NCI-H1436 (cell line): ENCODE measurements at regions not wholly inside any gene's neighbourhood (a gene's known extent, or its start where the extent isn't known, plus 50 kb on each side); places are given as distances from the start of the nearest gene placed in this dataset.

Experiments
- DNase-seq: peaks from one replicate; lab custom pipeline; 2025; lab: John Stamatoyannopoulos, UW

DNA sequence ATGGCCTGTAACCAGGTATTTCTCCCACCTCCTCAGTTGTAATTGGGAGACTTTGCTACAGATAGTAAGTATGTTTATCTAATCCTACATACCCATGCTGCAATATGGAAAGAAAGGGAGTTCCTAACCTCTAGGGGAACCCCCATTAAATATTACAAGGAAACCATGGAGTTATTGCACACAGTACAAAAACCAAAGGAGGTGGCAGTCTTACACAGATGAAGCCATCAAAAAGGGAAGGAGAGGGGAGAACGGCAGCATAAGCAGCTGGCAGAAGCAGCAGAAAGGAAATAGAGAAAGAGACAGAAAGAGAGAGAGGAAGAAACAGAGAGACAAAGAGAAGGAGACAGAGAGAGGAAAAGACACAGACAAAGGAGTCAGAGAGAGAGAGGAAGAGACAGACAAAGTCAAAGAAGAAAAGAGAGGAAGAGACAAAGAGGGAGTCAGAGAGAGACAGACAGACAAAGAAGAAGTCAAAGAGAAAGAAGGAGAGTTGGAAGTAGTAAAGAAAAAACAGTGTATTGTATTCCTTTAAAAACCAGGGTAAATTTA is 142.9 kb downstream of the FASLG start:
- no peak for DNase-seq

DNA sequence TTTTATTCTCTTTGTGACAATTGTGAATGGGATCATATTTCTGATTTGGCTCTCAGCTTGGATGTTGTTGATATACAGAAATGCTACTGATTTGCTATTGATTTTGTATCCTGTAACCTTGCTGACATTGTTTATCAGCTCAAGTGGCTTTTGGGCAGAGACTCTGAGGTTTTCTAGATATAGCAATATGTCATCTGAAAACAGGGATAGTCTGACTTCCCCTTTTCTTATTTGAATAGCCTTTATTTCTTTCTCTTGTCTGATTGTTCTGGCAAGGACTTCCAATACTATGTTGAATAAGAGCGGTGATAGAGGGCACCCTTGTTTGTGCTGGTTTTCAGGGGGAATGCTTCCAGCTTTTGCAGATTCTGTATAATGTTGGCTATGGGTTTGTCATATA is 150.8 kb downstream of the FASLG start:
- no peak for DNase-seq

DNA sequence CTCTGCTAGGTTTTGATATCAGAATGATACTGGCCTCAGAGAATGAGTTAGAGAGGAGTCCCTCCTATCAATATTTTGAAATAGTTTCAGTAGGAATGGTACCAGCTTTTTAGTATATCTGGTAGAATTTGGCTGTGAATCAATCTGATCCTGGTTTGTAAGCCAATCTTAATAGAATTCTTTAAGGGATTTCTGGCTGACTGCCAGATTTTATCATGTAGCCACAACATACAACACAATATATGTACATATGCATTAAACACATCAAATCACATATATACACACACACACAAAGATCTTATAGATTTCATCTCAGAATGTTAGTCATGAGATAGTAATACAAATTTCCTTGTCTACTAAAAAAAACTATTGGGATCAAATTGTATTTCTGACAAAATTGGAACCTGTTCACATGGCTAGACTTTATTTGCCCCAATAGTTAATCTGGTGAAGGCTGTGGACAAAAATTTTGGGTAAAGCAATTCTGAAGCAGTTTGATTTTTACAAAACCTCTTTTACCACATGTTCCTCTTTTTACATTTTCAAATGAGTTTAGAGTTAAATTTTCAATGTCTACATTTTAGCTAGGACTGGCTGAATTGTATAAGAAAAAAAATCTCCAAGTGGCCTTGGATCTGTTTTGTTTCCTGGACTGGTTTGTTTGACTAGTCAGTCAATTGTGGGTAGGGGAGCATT is 151.7 kb downstream of the FASLG start:
- no peak for DNase-seq

DNA sequence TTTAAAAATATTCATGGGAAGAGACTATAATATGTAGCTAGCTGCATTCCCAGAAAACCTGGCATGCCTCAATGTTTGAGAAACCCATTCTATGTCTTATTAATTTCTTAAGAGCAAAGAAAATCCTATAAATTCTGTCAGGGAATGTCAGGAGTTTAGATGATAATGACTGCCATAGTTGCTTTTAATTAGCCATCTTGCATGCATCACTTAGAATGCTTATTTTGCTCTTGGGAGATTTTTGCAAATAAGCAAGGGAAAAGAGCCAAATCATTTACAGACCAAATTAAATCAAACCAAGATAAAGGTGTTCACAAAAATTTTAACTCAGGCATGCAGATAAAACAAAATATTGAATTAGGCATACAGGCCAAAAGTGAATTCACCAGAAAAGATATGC is 152.8 kb downstream of the FASLG start:
- DNase-seq, result no peak

DNA sequence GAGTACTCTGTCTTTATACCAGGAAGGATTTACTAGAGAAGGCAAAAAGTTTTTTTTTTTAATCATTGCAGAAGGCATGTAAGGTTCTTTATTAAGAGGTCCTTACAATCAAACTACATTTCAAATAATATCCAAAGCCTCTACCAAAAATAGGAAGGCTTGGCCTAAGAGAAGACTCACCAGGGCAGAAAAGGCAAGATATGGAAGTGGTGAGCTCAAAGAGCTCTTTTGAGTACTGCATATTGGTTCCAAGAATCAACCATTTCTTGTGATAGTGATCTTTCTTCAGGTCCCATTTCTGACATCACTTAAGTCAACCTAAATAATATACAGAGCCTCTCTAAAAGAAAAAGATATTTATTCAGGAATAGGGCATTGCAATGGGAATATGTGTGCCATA is 153.2 kb downstream of the FASLG start:
- DNase-seq, result no peak

DNA sequence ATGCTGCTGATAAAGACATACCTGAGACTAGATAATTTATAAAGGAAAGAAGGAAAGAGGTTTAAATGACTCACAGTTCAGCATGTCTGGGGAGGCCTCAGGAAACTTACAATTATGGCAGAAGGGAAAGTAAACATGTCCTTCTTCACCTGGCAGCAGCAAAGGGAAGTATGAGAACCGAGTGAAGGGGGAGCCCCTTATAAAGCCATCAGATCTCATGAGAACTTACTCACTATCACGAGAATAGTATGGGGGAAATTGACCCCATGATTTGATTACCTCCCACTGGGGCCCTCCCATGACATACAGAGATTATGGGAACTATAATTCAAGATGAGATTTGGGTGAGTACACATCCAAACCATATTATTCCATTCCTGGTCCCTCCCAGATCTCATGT is 154.4 kb downstream of the FASLG start:
- no peak for DNase-seq

DNA sequence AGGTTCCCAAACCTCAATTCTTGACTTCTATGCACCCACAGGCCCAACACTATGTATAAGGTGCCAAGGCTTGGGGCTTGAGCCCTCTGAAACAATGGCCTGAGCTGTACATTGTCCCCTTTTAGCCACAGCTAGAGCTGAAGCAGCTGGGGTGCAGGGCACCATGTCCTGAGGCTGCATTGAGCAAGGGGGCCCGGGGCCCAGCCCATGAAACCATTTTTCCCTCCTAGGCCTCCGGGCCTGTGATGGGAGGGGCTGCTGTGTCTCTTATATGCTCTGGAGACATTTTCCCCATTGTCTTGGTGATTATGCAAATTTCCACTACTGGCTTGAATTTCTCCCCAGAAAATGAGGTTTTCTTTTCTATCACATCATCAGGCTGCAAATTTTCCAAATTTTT is 155.5 kb downstream of the FASLG start:
- no peak for DNase-seq

DNA sequence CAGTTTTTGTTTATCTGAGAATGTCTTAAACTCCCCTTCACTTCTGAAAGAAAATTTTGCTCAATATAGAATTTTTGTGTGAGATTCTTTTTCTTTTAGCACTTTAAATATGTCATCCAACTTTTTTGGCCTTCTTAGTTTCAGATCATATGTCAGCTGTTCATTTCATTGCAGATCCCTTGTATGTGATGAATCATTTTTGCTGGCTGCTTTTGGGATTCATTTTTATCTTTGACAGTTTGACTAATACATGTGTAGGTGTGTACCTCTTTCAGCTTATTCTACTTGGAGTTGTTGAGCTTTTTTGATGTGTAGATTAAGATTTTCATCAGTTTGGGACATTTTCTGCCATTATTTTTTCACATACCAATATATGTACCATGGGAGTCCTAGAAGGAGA is 156.8 kb downstream of the FASLG start:
- DNase-seq, result no peak

DNA sequence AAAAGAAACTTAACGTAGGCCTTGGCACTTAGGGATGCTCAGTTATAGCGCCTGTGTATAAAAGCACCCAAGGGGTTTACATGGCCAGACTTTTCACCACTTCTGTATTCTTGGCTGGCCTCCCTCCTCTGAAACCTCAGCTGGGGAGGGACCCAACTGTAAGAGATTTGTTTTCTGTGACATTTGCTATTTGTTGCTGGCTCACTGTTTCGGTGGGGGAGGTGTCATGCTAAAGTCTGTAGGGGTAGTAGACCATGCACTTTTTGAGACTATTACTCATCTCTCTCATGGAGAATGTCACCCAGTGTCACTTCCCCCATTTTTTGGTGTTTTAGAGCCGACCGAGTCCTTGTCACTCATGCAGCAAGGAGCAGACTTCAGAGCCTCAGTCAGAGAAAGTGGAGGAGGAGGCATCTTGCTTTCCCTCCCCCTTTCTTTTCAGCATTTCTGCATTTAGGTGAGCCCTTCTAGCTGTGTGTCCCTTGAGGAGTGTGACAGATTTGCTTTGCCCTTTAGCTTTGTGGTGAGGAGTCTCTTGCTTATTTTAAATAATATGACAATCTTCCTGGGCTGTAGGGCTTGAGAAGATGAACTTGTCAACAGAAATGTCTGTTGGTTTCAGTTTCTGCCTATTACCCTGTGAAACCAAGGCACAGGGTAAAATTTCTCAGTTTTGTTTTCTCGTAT is 160.1 kb downstream of the FASLG start:
- no peak for DNase-seq

DNA sequence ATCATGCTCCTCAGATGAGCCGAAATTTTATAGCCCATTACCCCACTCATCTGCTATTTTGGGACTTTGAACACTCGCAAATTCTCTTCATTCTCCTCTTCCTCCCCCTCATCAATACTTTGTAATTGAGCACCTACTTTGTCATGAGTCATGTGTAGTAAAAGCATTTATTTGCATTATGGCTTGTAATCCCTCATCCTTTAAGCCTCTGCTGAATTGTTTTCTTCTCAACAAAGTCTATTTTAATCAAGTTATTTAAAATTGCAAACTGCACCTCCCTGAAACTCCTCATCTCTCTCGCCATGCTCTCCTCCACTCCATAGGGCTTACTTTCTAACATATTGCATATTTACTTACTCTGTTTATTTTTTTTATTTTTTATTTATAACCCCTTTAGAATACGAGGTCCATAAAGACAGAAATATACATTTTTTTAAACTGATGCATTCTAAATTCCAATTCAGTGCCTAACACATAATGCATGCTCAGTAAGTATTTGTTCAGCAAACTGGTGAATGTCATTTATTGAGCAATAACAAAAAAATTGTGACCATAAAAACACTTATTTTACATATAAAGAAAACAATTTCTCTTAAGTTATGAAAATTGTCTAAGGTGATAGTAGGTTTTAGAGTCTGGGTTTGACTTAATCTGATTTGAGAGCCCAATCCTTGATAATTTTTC is 161.7 kb downstream of the FASLG start:
- DNase-seq, result no peak

DNA sequence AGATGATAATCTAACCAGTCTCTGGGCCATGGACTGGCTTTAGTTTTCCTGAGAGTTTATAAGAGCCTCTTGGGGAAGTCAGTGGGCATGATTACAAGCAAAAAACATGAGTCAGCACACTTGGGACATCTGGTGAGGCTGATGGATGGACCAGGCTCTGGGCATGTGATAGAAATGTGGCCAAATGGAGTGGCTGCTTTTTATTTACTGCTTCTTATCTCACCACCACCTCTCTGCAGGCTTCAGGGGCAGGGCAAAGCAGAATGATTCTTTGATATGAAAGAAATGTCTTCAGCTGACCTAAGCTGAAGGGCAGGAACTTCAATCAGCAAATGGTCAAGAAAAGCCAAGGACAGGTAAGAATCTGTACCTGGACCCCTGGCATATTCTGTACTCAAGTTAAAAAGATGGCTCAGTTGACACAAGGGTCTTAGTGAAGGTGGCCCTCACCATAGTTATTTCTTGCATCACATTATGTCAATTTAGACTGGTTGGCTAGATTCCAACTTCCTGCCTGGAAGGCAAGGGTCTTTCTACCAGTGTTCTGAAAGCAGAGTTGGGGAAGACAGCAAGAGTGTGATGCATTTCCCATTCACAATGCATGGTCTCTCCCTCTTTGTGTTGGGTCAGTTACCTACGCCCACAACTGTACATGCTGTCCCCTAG is 162.8 kb downstream of the FASLG start:
- no peak for DNase-seq

DNA sequence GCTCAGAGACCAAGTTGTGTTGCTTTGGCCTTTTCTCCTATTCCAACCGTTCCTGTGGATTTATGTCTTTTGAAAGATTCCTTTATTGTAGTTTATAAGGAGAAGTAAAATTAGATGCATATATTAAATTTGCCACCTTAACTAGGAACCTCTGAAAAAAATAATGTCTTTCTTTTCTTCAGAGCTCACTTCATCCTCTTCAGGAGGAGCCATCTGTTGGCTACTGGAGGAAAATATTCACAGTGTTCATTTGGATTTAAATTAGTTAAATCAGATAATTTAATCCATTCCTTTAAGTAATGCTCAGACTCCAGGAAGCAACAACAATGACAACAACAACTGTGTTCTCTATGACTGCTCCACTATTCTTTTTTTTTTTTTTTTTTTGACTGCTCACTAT is 164.0 kb downstream of the FASLG start:
- no peak for DNase-seq

DNA sequence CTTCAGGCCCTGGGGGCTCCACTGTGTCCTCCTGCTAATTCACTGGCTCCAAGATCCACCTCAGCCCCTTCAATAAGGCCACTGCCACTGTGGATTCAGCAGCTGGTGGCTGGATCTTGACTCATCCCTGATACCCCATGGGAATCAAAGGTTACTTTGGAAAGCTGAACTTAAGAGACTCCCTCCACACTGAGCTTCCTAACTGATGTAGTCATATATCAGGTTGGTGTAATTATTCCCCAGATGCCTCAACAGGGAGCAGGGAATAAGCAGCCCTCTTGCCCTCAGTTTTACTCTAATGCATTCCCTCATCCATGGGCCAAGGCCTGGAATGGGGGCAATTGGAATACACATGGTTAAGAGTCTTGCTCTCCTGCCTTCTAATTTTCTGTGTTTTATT is 164.6 kb downstream of the FASLG start:
- no peak for DNase-seq

DNA sequence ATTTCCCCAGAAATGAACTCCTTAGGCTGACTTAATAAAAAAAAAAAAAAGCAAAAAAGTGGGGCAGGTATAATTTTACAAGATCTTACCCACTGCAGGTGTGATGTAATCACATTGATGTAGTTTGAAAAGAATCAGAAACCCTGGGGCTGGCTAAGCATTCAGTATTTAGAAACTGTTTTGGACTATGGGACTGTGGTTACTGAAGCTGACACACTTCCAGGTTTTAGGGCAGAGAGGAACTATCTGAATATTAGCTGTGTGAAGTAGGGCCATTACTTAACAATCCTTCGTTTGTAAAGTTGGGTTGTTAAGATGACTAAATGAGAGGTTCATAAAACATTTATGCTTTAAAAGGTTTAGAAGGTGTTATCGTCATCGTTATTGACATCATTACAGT is 165.3 kb downstream of the FASLG start:
- no peak for DNase-seq

DNA sequence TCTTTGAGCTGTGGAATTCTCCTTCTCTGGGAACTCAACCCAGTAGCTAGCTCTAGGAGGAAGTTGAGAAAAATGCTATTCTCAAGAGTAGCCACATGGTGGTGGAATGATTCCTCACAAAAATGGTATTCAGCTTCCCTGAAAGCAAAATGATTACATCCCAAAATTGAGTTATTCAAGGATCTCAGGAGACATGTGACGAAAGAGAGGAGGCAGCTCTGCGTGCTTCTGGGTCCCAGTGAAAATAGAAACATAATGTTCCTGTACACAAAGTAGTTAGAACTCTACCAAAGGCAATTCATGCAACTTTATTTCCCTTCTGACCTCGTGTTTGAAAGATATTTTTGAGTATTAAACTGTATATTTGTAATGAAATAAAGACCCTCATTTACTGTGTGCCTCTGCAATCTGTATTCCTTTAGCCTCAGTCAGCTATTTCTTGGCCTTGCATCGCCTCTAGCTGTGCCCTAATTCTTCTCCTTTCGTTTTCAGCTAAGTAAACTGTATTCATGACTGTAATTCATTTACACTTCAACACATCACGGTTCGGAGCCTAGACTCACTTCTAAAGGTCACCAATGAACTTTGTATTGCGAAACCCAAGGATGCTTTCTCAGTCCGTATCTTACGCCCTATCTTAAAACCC is 167.3 kb downstream of the FASLG start:
- DNase-seq, result no peak

DNA sequence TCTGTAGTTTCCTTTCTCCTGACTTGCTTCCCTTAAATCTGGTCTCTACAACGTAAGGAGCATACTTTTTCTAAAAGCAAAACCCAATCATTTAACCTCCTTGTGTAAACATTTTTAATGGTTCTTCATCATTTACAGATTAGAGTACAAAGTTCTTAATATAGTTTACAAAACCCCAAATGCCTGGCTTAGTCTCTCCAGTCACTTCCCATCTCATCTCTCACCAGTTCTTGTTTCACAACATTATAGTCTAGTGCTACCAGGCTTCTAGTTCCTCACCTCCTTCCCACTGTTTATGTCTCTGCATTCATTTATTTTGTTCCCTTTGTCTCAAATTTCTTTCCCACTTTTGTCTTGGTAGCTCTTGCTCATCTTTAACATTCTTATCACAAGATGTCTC is 168.4 kb downstream of the FASLG start:
- DNase-seq, result no peak

DNA sequence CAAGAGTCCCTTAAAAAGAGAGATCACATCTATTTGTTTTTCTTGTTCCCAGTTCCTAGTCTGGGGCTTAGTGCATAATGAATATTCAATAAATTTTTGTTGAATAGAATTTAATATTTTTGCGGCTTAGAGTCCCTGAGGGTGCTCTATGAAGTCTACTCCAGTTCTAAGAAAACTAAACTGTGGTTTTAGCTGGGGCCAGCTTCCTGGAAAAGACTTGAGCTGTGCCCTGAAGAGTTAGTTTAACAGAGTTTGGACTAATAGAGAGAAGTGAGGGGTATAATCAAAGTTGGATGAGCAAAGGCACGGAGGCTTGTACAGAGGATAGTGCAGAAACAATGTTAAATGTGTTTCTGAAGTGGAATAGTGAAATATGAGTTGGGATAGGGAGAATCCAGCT is 168.9 kb downstream of the FASLG start:
- no peak for DNase-seq

DNA sequence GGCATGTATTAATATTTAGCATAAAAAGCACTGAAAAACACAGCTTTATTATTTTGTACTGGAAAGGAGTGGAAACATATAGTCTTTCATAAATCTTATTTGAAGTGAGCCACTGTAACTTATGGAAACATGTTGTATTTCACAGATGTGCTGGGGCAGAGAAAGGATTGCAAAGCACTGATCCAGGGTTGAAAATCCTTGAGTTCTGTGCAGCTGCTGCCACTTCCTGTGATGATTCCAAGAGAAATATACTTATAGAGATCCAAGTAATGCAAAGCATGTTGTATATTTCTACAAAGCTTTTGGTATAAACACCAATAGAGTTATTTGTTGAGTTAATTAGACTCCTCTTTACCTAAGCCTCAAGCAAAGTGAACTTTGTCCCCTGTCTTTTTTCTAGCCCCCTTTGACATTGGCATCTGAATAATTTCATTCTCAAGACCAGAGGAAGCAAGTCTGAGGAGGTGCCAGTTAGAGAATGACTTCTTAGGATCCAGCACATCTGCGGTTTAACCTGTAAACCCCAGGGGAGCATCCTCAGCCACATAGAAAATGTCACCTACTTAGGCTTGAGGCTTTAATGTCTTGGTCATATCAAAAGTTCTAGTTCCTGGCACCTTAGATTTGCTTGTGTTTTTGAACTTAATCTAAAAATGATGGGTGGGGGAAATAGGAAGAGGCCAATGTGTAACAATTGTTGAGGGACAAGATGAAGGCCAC is 173.3 kb downstream of the FASLG start:
- no peak for DNase-seq

DNA sequence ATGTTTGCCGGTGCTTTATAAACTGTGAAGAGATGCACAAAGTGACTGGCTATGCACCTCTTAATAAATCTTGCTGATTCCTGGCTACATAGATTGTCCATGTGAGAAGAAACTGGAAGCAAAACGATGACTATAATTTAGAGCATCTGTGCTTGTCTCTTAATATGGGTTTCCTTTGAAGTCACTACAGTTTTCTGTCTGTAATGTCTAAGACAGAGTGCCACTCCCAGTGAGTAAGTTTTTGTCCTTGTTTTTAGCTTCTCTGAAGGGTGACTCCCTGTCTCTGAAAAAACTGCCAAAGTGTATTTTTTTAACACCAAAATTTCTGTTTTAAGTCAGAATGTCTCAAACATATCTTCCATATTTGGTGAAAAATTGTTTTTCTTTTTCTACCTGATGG is 175.1 kb downstream of the FASLG start:
- no peak for DNase-seq

DNA sequence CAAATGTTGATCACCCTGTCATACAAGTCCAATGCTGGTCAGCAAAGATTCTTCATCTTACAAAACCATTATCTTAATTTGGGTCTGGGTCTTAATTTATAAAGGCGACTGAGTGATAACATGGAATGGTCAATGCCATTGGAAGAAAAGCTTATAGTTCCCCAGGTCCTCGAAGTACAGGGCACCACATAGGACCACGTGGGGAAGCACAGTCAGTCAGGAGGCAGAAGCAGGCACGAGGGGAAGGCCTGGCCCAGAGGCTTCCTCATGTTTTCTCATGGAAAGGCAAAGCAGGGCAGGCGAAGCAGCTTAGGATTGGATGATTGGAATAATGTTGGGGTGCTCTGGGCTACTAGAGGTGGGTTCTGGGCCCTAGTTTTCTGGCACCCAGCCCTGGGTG is 175.7 kb downstream of the FASLG start:
- no peak for DNase-seq

DNA sequence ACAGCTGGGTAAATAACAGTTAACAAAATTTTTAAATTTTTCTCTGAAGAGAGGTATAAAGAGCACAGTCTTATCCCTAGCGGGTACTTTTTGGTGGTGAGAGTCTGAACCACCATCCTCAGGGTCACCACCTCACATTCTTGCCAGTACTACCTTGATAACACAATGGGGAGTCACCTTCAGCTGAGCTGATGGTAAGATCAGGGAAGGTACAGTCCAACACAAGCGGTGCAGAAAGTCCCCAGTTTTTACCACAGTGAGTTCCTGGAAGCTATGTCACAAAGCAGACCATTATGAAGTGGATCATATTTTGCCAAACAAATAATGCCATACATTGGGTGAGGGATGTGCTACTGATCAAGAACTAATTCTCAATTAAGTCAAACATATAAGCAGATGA is 176.9 kb downstream of the FASLG start:
- no peak for DNase-seq
